ENCODE measurements at regions not wholly inside any gene's neighbourhood (a gene's known extent, or its start where the extent isn't known, plus 50 kb on each side); places are given as distances from the start of the nearest gene placed in this dataset.
A peak's percentile ranks its signal among the peaks of the same experiment; 100 is the strongest.

GRCh38 chr6:30396833-30397479 is 52.0 kb downstream of the RPP21 start:
- DNase-seq (ENCODE audit: low read depth in 2 of 2, low spot score in 1 of 2) = peak; percentile 71 to 78

GRCh38 chr6:30397697-30398096 is 52.7 kb downstream of the RPP21 start:
- DNase-seq (ENCODE audit: low read depth in 2 of 2, low spot score in 1 of 2) = no peak

- DNase-seq (ENCODE audit: low read depth in 2 of 2, low spot score in 1 of 2) = no peak
These were observed 54.6 kb downstream of the RPP21 start for GRCh38 chr6:30399390-30400058.

GRCh38 chr6:30405934-30406333 is 61.0 kb downstream of the RPP21 start:
- no peak for DNase-seq (ENCODE audit: low read depth in 2 of 2, low spot score in 1 of 2)

GRCh38 chr6:30409184-30409583 is 64.2 kb downstream of the RPP21 start:
- no peak for DNase-seq (ENCODE audit: low read depth in 2 of 2, low spot score in 1 of 2)

GRCh38 chr6:30411515-30412207 is 66.7 kb downstream of the RPP21 start:
- peak; percentile 16 to 33 for DNase-seq (ENCODE audit: low read depth in 2 of 2, low spot score in 1 of 2)

- no peak for DNase-seq (ENCODE audit: low read depth in 2 of 2, low spot score in 1 of 2)
These were observed 70.9 kb upstream of the HLA-E start for GRCh38 chr6:30418448-30418847.

- no peak for DNase-seq (ENCODE audit: low read depth in 2 of 2, low spot score in 1 of 2)
These were observed 64.8 kb upstream of the HLA-E start for GRCh38 chr6:30424549-30424948.
